HG03175 (cell line): ENCODE measurements at regions not wholly inside any gene's neighbourhood (a gene's known extent, or its start where the extent isn't known, plus 50 kb on each side); places are given as distances from the start of the nearest gene placed in this dataset.

Experiments
- ATAC-seq: cut with Tn5 transposase; IDR thresholded peaks from one replicate; pipeline ENCODE4 v1.9.1; 2021; ENCODE audit warnings: mild to moderate bottlenecking, moderate library complexity; ENCODE audit not compliant: unreplicated experiment

DNA sequence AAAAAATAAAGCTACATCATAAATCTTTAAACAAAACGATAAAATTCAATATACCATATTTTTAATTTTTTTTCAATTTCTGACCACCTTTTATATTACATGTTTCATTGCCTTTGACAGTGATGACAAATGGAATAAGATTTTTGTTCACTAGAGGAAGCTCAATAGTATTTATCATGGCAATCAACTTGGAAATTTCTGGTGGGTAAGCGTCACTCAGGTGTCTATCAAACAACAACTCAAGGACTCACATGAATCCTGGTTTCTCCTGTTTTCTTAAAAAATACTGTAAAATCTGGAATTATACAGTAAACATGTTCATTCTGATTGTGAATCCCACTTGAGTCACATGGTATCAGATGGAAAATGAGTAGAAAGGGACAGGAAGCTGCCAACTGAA lies 782.2 kb downstream of the OTOL1 start:
- no peak for ATAC-seq

DNA sequence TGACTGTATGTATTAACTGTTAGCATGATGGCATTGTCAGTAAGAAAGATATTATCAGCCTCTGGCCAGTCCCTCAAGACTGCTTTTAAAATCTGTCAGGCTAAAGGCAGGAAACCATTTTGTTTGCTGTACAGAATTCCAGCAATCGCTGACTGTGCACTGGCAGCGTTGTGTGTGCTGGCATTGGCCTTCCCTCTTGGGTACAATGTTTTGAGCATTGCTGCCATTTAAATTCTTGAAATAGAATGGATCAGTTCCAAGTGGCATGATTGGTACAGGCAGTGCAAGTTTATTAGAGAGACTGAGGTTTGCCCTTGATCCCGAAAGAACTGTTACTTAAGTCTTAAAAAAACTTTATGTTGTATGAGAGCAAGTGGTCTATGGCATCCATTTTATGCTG lies 788.7 kb downstream of the OTOL1 start:
- no peak for ATAC-seq

DNA sequence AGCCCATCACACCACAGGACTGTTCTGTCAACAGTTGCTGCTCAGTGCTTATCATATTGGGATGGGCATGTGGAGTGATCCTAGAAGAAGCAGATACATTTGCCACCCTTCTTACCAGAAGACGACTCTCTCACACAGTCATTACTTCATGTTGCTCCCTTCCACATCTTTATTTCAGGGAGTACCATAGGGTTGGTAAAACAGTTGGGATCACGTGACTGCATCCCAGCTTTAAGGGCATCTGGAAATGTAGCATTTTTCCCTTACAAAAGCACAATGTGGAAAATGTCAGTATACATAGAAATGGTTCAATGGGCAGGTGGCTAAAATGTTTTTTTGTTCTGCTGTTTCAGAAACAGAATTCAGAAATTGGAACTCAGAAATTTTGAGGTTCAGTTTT lies 791.0 kb downstream of the OTOL1 start:
- no peak for ATAC-seq

- no peak for ATAC-seq
Observed at GRCh38 chr3:162292409-162292808, 795.8 kb downstream of the OTOL1 start.

GRCh38 chr3:162295323-162295983 lies 798.8 kb downstream of the OTOL1 start:
- ATAC-seq = no peak

- ATAC-seq = no peak
Observed at GRCh38 chr3:162302983-162303624, 806.5 kb downstream of the OTOL1 start.

GRCh38 chr3:162317046-162317445 lies 820.4 kb downstream of the OTOL1 start:
- no peak for ATAC-seq

DNA sequence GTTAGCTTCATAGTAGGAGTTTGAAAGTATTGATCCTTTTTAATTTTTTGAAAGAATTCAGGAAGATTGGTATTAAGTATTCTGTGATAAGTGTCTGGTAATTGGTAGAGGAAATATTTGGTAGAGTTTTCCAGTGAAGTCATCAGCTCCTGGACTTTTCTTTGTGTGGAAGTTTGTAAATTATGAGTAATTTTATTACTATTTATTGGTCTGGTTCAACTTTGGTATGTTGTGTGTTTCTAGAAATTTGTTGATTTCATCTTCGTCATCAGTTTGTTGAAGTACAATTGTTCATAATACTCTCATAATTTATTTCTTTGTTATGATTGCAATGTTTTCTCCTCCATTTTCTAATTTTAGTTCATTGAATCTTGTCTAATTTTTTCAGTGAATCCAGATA lies 832.0 kb downstream of the OTOL1 start:
- ATAC-seq = no peak

- no peak for ATAC-seq
Observed at GRCh38 chr3:162329514-162329913, 832.9 kb downstream of the OTOL1 start.

GRCh38 chr3:162332344-162332743 lies 835.7 kb downstream of the OTOL1 start:
- ATAC-seq = no peak

- ATAC-seq = no peak
Observed at GRCh38 chr3:162334537-162334936, 837.9 kb downstream of the OTOL1 start.

DNA sequence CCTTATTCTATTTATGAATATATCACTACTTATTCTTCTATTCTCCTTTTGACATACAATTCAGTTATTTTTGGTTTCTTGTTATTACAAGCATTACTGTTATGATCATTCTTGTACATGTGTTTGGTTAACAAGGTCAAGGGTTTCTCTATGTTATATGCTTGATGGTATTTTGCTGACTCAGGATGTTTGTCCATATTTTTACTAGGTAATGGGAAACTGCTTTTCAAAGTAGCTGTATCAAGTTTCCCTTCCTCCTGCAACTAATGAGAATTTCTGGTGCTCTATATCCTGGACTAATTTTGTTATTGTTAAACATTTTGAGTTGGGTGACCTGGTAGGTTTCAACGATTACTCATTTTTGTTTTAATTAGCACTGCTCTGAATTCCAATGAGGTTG lies 841.0 kb downstream of the OTOL1 start:
- ATAC-seq = no peak

DNA sequence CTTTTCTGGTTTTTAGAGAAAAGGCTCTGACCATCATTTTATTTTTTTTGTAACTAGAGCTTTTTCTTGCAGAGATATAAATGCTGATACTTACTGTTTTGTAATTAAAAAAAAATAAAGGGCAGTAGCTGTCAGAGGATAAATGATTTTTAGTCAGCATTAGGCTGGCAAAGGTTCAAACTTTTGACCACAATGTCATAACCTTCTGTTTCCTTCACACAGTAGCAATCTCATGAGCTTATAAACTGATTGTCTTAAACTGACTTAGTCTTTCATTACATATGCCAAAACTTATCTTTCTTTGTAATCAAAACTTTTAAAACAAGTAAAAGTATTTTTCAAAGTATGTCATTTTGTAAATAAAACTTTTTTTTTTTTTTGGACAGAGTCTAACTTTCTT lies 841.9 kb downstream of the OTOL1 start:
- ATAC-seq = no peak

GRCh38 chr3:162348912-162349311 lies 852.3 kb downstream of the OTOL1 start:
- no peak for ATAC-seq

- ATAC-seq = peak; percentile 50
Observed at GRCh38 chr3:162353414-162353813, 856.8 kb downstream of the OTOL1 start.

- no peak for ATAC-seq
Observed at GRCh38 chr3:162354356-162354755, 857.7 kb downstream of the OTOL1 start.

- ATAC-seq = no peak
Observed at GRCh38 chr3:162365066-162365719, 868.6 kb downstream of the OTOL1 start.

GRCh38 chr3:162366166-162366766 lies 869.7 kb downstream of the OTOL1 start:
- no peak for ATAC-seq

DNA sequence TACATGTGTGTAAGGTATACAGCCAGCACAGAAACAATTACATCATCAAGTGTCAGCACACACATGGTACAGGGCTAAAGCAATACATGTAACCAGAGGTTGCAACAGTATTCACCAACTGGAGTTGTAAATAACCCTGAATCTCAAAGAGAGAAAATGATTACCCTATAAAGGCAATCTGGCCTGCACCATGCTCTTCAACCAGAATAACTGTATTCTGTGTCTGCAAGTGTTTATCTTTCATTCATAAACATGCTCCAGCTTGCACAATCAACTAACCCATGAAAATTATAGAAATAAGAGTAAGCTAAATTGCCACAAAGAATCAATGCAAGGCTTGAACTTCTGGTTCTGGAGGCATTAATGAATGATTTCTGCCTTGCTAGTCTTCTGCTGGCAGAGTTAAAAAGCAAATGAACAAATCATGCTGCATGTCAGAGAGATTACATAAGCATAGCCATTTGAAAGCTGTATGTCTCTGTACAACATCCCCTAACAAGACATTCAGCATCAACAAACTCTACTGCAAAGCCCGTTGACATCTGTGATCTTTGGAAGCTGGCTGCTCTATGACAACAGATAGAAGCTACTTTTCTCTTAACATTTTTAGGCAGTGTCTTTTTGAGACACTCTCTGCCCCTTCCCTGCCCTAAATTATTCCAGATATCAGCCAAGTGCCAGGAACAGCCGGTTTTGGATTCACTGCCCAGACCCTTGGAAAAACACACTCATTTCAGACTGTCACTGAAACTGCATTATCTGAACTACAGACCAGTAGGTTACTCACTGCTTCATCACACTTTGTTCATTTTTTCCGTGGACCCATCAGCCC lies 871.0 kb downstream of the OTOL1 start:
- no peak for ATAC-seq

GRCh38 chr3:162368417-162368816 lies 871.8 kb downstream of the OTOL1 start:
- ATAC-seq = no peak

- no peak for ATAC-seq
Observed at GRCh38 chr3:162369306-162369705, 872.7 kb downstream of the OTOL1 start.
